ENCODE measurements at regions not wholly inside any gene's neighbourhood (a gene's known extent, or its start where the extent isn't known, plus 50 kb on each side); places are given as distances from the start of the nearest gene placed in this dataset.
"Not testable (repeated sequence)": the region's sequence is repeated elsewhere in the genome, so short reads cannot be mapped to it uniquely, and the experiment has no call there.

DNA sequence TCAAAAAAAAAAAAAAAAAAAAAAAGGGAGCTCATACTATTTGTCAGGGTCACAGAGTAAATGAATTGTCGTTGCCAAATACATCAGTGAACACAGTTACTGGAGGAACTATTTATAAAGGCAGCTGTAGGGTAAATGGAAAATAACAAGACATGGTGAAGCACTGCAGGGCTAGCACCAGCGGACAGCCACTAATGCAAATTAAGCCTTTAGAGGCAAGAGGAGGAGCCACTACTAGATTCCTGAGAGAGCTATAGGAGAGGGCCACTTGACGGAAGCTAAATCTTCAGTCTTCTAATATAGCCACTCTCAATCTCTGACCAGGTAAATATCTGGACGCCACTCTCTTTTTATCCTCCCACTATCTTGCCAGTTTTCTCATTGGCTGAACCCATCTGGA, 801.2 kb upstream of the GOT2 start:
- Histone ChIP-seq H3K4me3 (ENCODE audit: low read length) (no peak overlapping the region), H3K79me2 (ENCODE audit: control insufficient read depth, low read length) (no peaks in the 10 kb centered on the region), H3K9me2 (replicated peaks; ENCODE audit: control insufficient read depth, low read length) (no peaks in the 10 kb centered on the region), H4K20me1 (ENCODE audit: control insufficient read depth, insufficient read depth, low read depth, low read length) (no peaks in the 10 kb centered on the region), H3F3A (ENCODE audit: control insufficient read depth, insufficient read depth) (no peaks in the 10 kb centered on the region), H3K9me3 (ENCODE audit: control insufficient read depth, insufficient read depth, low read length) (no peaks in the 10 kb centered on the region), H3K27me3 (ENCODE audit: control insufficient read depth, low read length) (no peaks in the 10 kb centered on the region), H3K4me2 (ENCODE audit: low read length) (no peak overlapping the region), H3K27ac (ENCODE audit: low read depth, low read length) (no peak overlapping the region), H3K4me1 (ENCODE audit: control insufficient read depth, low read length) (no peaks in the 10 kb centered on the region), H3K36me3 (ENCODE audit: control insufficient read depth, low read length) (no peaks in the 10 kb centered on the region)
- TF ChIP-seq EZH2phosphoT487 (IDR thresholded peaks at IDR 0.05; ENCODE audit: borderline replicate concordance, low read length), result no peak
- TF ChIP-seq, protein P1, sequence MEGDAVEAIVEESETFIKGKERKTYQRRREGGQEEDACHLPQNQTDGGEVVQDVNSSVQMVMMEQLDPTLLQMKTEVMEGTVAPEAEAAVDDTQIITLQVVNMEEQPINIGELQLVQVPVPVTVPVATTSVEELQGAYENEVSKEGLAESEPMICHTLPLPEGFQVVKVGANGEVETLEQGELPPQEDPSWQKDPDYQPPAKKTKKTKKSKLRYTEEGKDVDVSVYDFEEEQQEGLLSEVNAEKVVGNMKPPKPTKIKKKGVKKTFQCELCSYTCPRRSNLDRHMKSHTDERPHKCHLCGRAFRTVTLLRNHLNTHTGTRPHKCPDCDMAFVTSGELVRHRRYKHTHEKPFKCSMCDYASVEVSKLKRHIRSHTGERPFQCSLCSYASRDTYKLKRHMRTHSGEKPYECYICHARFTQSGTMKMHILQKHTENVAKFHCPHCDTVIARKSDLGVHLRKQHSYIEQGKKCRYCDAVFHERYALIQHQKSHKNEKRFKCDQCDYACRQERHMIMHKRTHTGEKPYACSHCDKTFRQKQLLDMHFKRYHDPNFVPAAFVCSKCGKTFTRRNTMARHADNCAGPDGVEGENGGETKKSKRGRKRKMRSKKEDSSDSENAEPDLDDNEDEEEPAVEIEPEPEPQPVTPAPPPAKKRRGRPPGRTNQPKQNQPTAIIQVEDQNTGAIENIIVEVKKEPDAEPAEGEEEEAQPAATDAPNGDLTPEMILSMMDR (IDR thresholded peaks at IDR 0.05; ENCODE audit: low read depth, low read length, poor library complexity, severe bottlenecking), result no peak

DNA sequence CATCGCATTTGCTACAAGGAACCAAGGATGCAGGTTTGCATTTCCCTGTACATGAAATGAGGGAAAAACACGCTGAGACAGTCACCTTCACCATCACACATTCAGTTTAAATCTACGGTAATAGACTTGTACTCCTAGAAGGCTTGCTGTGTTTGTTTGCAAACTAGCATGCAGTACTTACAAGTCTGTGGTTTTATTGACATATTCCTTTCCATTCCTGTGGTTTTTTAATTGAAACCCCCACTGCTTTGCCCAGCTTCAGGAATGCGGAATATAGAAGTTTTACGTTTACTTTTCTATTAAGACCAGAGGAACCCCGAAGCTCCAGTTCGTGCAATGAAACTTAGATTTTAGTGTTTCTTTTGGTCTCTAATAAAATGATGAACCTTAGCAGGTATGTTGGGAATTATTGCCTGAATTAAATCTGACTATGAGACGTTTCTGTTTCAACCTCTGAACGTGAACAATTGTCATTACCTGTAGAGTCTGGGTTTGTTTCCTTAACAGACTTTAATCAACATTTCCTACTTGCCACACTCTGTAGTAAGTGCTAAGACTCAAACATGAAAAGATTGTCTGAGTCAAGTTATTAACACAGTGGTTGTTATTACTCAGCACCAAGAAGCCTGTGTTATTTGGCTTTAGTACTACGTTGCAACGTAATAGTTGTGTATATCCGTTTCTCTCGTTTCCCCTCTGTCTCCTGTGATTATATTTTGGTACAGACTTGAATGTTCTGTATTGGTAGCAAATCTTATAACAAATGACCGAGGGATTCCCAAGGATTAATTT, 793.3 kb upstream of the GOT2 start:
- Histone ChIP-seq H3K9me3 (ENCODE audit: control insufficient read depth, insufficient read depth, low read length) (no peaks in the 10 kb centered on the region), H3K4me1 (ENCODE audit: control insufficient read depth, low read length) (no peaks in the 10 kb centered on the region), H3F3A (ENCODE audit: control insufficient read depth, insufficient read depth) (no peaks in the 10 kb centered on the region), H3K4me2 (ENCODE audit: low read length) (no peak overlapping the region), H3K27me3 (ENCODE audit: control insufficient read depth, low read length) (no peaks in the 10 kb centered on the region), H3K79me2 (ENCODE audit: control insufficient read depth, low read length) (no peaks in the 10 kb centered on the region), H3K27ac (ENCODE audit: low read depth, low read length) (no peak overlapping the region), H3K9me2 (replicated peaks; ENCODE audit: control insufficient read depth, low read length) (no peaks in the 10 kb centered on the region), H3K4me3 (ENCODE audit: low read length) (no peak overlapping the region), H3K36me3 (ENCODE audit: control insufficient read depth, low read length) (no peaks in the 10 kb centered on the region), H4K20me1 (ENCODE audit: control insufficient read depth, insufficient read depth, low read depth, low read length) (no peaks in the 10 kb centered on the region)
- TF ChIP-seq, protein P1 (IDR thresholded peaks at IDR 0.05; ENCODE audit: low read depth, low read length, poor library complexity, severe bottlenecking), result no peak
- TF ChIP-seq EZH2phosphoT487 (IDR thresholded peaks at IDR 0.05; ENCODE audit: borderline replicate concordance, low read length), result no peak

DNA sequence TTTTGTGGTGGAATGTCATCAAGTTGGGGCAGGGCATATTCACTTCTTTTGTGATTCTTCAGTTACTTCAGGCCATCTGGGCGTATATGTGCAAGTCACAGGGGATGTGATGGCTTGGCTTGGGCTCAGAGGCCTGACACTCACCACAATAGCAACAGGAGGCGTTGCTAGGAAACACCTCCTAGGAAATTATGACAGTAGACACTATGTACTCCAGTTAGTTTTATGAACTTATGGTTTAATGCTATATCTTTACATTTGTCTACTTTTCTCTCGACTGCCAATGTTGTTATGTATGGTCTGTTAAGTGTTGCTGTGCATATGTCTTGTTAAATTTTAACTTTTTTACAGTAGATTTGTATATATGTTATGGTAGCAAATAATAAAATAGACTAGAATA, 788.7 kb upstream of the GOT2 start:
- no peaks in the 10 kb centered on the region for H3K9me2 ChIP-seq (replicated peaks; ENCODE audit: control insufficient read depth, low read length)
- H3K36me3 ChIP-seq (ENCODE audit: control insufficient read depth, low read length), result no peaks in the 10 kb centered on the region
- no peaks in the 10 kb centered on the region for H4K20me1 ChIP-seq (ENCODE audit: control insufficient read depth, insufficient read depth, low read depth, low read length)
- H3K4me3 ChIP-seq (ENCODE audit: low read length), result no peak overlapping the region
- TF ChIP-seq EZH2phosphoT487 (IDR thresholded peaks at IDR 0.05; ENCODE audit: borderline replicate concordance, low read length), result no peak
- TF ChIP-seq, protein P1 (IDR thresholded peaks at IDR 0.05; ENCODE audit: low read depth, low read length, poor library complexity, severe bottlenecking), result no peak
- no peaks in the 10 kb centered on the region for H3F3A ChIP-seq (ENCODE audit: control insufficient read depth, insufficient read depth)
- H3K79me2 ChIP-seq (ENCODE audit: control insufficient read depth, low read length), result no peaks in the 10 kb centered on the region
- H3K4me1 ChIP-seq (ENCODE audit: control insufficient read depth, low read length), result no peaks in the 10 kb centered on the region
- no peak overlapping the region for H3K4me2 ChIP-seq (ENCODE audit: low read length)
- H3K9me3 ChIP-seq (ENCODE audit: control insufficient read depth, insufficient read depth, low read length), result no peaks in the 10 kb centered on the region
- H3K27ac ChIP-seq (ENCODE audit: low read depth, low read length), result no peak overlapping the region
- H3K27me3 ChIP-seq (ENCODE audit: control insufficient read depth, low read length), result no peaks in the 10 kb centered on the region

DNA sequence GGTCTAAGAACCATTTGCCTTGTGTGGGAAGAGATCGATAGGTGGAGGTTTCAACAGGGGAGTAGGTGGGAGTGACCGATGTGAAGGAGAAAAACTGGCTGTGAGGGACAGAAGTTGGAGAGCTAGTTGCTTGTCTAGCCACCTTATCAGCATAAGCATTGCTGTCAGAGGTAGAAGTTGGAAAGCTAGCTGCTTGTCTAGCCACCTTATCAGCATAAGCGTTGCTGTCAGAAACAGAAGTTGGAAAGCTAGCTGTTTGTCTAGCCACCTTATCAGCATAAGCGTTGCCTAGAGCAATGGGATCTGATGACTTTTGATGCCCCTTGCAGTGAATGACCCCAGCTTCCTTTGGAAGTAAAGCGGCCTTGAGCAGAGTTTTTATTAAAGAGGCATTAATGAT, 784.6 kb upstream of the GOT2 start:
- not testable (repeated sequence) for H3K79me2 ChIP-seq (ENCODE audit: control insufficient read depth, low read length); H3K4me3 ChIP-seq (ENCODE audit: low read length); H3K27me3 ChIP-seq (ENCODE audit: control insufficient read depth, low read length); H3K9me3 ChIP-seq (ENCODE audit: control insufficient read depth, insufficient read depth, low read length); H3K36me3 ChIP-seq (ENCODE audit: control insufficient read depth, low read length); H3K4me2 ChIP-seq (ENCODE audit: low read length); H4K20me1 ChIP-seq (ENCODE audit: control insufficient read depth, insufficient read depth, low read depth, low read length); H3F3A ChIP-seq (ENCODE audit: control insufficient read depth, insufficient read depth); H3K4me1 ChIP-seq (ENCODE audit: control insufficient read depth, low read length); H3K9me2 ChIP-seq (replicated peaks; ENCODE audit: control insufficient read depth, low read length); H3K27ac ChIP-seq (ENCODE audit: low read depth, low read length)

Data from DOHH2 (cell line).